HepG2 (cell line): ENCODE measurements at regions not wholly inside any gene's neighbourhood (a gene's known extent, or its start where the extent isn't known, plus 50 kb on each side); places are given as distances from the start of the nearest gene placed in this dataset.

ENCODE experiments used
- ATAC-seq: fragments of 200-7000 bp; cut with Tn5 transposase; 3 replicates; pipeline ENCODE4 v1.9.1; 2020; ENCODE audit warnings: mild to moderate bottlenecking, moderate library complexity
- BruUV-seq: library from RNA; stranded (reverse); fragments of 400-500 nt; replicated peaks from 2 replicates; lab custom pipeline; 2021; lab: Mats Ljungman, UMichigan
- CTCF ChIA-PET: fragments of 300-600 bp; formaldehyde crosslinking; extraction: SDS; loops from one replicate; lab custom pipeline; 2021; ENCODE audit warnings: low total read pairs, inconsistent platforms, low intra/inter-chr PET ratio; lab: Yijun Ruan, JAX
- POLR2A ChIA-PET: fragments of 350-600 bp; sonication (Branson Sonifier 250); formaldehyde crosslinking; loops from one replicate; lab custom pipeline; 2020; ENCODE audit warnings: antibody characterized with exemption, inconsistent platforms; lab: Yijun Ruan, JAX
- DNase-seq: peaks from one replicate; pipeline ENCODE4 v3.0.0-alpha.2; 2015; ENCODE audit warnings: low spot score
- FAIRE-seq: peaks from 3 replicates; lab custom pipeline; 2011; peaks lifted over from hg19 to GRCh38; lab: Jason Lieb, UNC
- H2AFZ ChIP-seq: one replicate; pipeline ENCODE4 v1.6.1; 2011; ENCODE audit warnings: low read length, inconsistent platforms
- H3K27ac ChIP-seq: fragments of 300-600 bp; 3 replicates; pipeline ENCODE4 v1.8.0; 2011; ENCODE audit warnings: mixed run types, mild to moderate bottlenecking, mixed read lengths, low read length, inconsistent platforms; ENCODE audit not compliant: insufficient read depth; ENCODE audit errors: extremely low read length
- H3K27me3 ChIP-seq, 2 experiments: fragments of 200-600 bp in 1 of 2; 2 replicates in 1 of 2; 3 replicates in 1 of 2; pipeline versions ENCODE4 v1.6.0 to v1.8.0; 2011; ENCODE audit warnings: low read length in 2 of 2, mild to moderate bottlenecking in 2 of 2, moderate library complexity in 2 of 2, inconsistent platforms in 1 of 2; ENCODE audit not compliant: insufficient read depth in 2 of 2, control insufficient read depth in 1 of 2
- H3K36me3 ChIP-seq, 2 experiments: fragments of 200-600 bp in 1 of 2; replicated peaks in 1 of 2; 2 replicates in 1 of 2; 3 replicates in 1 of 2; pipeline versions ENCODE4 v1.5.1 to v1.8.0; 2011; ENCODE audit warnings: low read length in 2 of 2, inconsistent platforms in 1 of 2; ENCODE audit not compliant: insufficient read depth in 2 of 2, control insufficient read depth in 1 of 2
- H3K4me1 ChIP-seq: 2 replicates; pipeline ENCODE4 v1.5.1; 2012; ENCODE audit warnings: low read length, inconsistent platforms; ENCODE audit not compliant: insufficient read depth
- H3K4me2 ChIP-seq: 2 replicates; pipeline ENCODE4 v1.6.0; 2011; ENCODE audit warnings: low read depth, low read length, inconsistent platforms
- H3K4me3 ChIP-seq, 3 experiments: fragments of 200-600 bp in 1 of 3; sonication (generic), shearing (Covaris generic) in 1 of 3; replicated peaks in 1 of 3; 2 replicates each; pipeline ENCODE4 v1.5.1; 2011 to 2016; ENCODE audit warnings: low read length in 3 of 3, inconsistent platforms in 2 of 3, low read depth in 2 of 3, mild to moderate bottlenecking in 2 of 3, control low read depth in 1 of 3, mixed read lengths in 1 of 3; ENCODE audit not compliant: insufficient read depth in 1 of 3
- H3K79me2 ChIP-seq: one replicate; pipeline ENCODE4 v1.6.1; 2011; ENCODE audit warnings: low read length, inconsistent platforms; ENCODE audit not compliant: insufficient read depth
- H3K9ac ChIP-seq: 2 replicates; pipeline ENCODE4 v1.6.0; 2011; ENCODE audit warnings: mild to moderate bottlenecking, low read depth, low read length, inconsistent platforms; ENCODE audit not compliant: insufficient read depth
- H3K9me3 ChIP-seq: 2 replicates; pipeline ENCODE4 v1.5.1; 2012; ENCODE audit warnings: mild to moderate bottlenecking, low read length
- H4K20me1 ChIP-seq: 2 replicates; pipeline ENCODE4 v1.6.0; 2011; ENCODE audit warnings: inconsistent platforms, mild to moderate bottlenecking, low read length, moderate library complexity; ENCODE audit not compliant: insufficient read depth
- AHR ChIP-seq: IDR thresholded peaks from 2 replicates; pipeline ENCODE4 v1.6.1; 2018; ENCODE audit warnings: missing genetic modification reagents, missing compliant biosample characterization
- CHD2 ChIP-seq: IDR thresholded peaks from 2 replicates; pipeline ENCODE4 v1.6.1; 2011; ENCODE audit warnings: low read depth, low read length, improper control_type of control experiment
- EHMT2 ChIP-seq: fragments of 200-600 bp; sonication (generic); IDR thresholded peaks from 2 replicates; pipeline ENCODE4 v1.7.0; 2017; ENCODE audit warnings: antibody characterized with exemption, low read depth, low read length, borderline replicate concordance
- HNRNPLL ChIP-seq: fragments of 200-400 bp; formaldehyde crosslinking; IDR thresholded peaks from 2 replicates; pipeline ENCODE4 v1.6.1; 2017; ENCODE audit warnings: mild to moderate bottlenecking, low read depth, low read length; ENCODE audit not compliant: poor library complexity, severe bottlenecking
- PCBP2 ChIP-seq: fragments of 200-400 bp; formaldehyde crosslinking; optimal IDR thresholded peaks from 2 replicates; pipeline ENCODE3; 2018; ENCODE audit warnings: low read length, low read depth; ENCODE audit not compliant: poor library complexity, severe bottlenecking
- RFX1 ChIP-seq: fragments of 450-650 bp; IDR thresholded peaks from 2 replicates; pipeline ENCODE4 v1.6.1; 2017
- TCF7L2 ChIP-seq: IDR thresholded peaks from 2 replicates; pipeline ENCODE4 v1.6.1; 2011; ENCODE audit warnings: mild to moderate bottlenecking, low read depth, low read length, moderate library complexity
- ZNF296 ChIP-seq: sonication (generic); formaldehyde crosslinking; conservative IDR thresholded peaks from 2 replicates; pipeline ENCODE4 v1.5.0; 2020; ENCODE audit warnings: mild to moderate bottlenecking, missing genetic modification reagents
- ZNF777 ChIP-seq: sonication (generic); formaldehyde crosslinking; IDR thresholded peaks from 2 replicates; pipeline ENCODE4 v1.4.0; 2020; ENCODE audit warnings: missing genetic modification reagents
- WGBS: methylation state at CpG from one replicate; pipeline ENCODE4 v1.1.6; 2017; ENCODE audit warnings: low lambda C conversion rate; 5-methylcytosine and 5-hydroxymethylcytosine counted together
- in situ Hi-C: cut with HindIII; loops from 2 replicates; pipeline ENCODE4 v1.10.0; 2017; ENCODE audit warnings: low pct_unique_long_range_greater_than_20kb; ENCODE audit not compliant: extremely low pct_ligation_motif_present
- intact Hi-C: fragments of 100-400 bp; cut with micrococcal nuclease; formaldehyde crosslinking; loops from one replicate; pipeline ENCODE4 v1.10.0; 2022; ENCODE audit not compliant: unreplicated experiment
- TF ChIP-seq, protein P1 (sequence below): sonication (generic); formaldehyde crosslinking; IDR thresholded peaks from 2 replicates; pipeline ENCODE4 v1.8.1; 2023; ENCODE audit warnings: mild to moderate bottlenecking, inconsistent platforms, moderate library complexity, missing genetic modification reagents, borderline replicate concordance
- TF ChIP-seq, protein P2 (sequence below): sonication (generic); formaldehyde crosslinking; IDR thresholded peaks from 2 replicates; pipeline ENCODE4 v1.5.1; 2020; ENCODE audit warnings: missing genetic modification reagents, mild to moderate bottlenecking, borderline replicate concordance
- TF ChIP-seq, protein P3 (sequence below): sonication (generic); formaldehyde crosslinking; IDR thresholded peaks from 2 replicates; pipeline ENCODE4 v1.5.1; 2020; ENCODE audit warnings: missing genetic modification reagents, mild to moderate bottlenecking, borderline replicate concordance
- TF ChIP-seq, protein P4 (sequence below): sonication (generic); formaldehyde crosslinking; IDR thresholded peaks from 2 replicates; pipeline ENCODE4 v1.9.0; 2021; ENCODE audit warnings: missing genetic modification reagents, mild to moderate bottlenecking, borderline replicate concordance
- TF ChIP-seq, protein P5 (sequence below): sonication (generic); formaldehyde crosslinking; IDR thresholded peaks from 2 replicates; pipeline ENCODE4 v1.8.1; 2023; ENCODE audit warnings: mild to moderate bottlenecking, missing genetic modification reagents

DNA sequence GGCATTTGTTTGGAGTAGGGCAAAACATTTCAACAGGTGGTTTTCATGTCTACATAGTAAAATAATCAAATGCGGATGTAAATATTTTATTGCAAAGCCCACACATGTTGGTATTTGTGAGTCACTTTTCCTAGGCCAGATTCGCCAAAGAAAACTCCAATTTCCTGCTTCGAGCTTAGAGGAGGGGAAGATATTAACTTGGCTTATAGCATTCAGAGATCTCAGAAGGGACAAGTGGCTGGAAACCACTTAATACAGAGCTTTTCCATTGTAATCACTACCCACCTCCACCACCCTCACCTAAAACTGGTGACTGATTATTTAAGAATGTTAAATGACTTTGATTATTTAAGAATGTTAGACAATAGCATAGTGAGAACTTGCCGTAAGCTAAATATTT, 530.6 kb upstream of the SPRY2 start:
- FAIRE-seq (no peak), ATAC-seq (no peak), DNase-seq (no peak)
- no peak overlapping the region for H2AFZ ChIP-seq
- no peaks in the 10 kb centered on the region for H3K79me2 ChIP-seq
- H3K4me3 ChIP-seq: no peak overlapping the region
- BruUV-seq: no TSS peak
- no peak overlapping the region for H3K4me2 ChIP-seq
- no peak for TF ChIP-seq ZNF296 (CRISPR knock-in tag)
- TF ChIP-seq TCF7L2: no peak
- no peak for TF ChIP-seq CHD2
- no peak for TF ChIP-seq HNRNPLL
- no peak for TF ChIP-seq PCBP2
- TF ChIP-seq, protein P1, sequence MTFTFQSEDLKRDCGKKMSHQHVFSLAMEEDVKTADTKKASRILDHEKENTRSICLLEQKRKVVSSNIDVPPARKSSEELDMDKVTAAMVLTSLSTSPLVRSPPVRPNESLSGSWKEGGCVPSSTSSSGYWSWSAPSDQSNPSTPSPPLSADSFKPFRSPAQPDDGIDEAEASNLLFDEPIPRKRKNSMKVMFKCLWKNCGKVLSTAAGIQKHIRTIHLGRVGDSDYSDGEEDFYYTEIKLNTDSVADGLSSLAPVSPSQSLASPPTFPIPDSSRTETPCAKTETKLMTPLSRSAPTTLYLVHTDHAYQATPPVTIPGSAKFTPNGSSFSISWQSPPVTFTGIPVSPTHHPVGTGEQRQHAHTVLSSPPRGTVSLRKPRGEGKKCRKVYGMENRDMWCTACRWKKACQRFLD (CRISPR knock-in tag): no peak
- no peak for TF ChIP-seq ZNF777
- TF ChIP-seq AHR (CRISPR knock-in tag): no peak
- TF ChIP-seq EHMT2: no peak
- TF ChIP-seq, protein P2, sequence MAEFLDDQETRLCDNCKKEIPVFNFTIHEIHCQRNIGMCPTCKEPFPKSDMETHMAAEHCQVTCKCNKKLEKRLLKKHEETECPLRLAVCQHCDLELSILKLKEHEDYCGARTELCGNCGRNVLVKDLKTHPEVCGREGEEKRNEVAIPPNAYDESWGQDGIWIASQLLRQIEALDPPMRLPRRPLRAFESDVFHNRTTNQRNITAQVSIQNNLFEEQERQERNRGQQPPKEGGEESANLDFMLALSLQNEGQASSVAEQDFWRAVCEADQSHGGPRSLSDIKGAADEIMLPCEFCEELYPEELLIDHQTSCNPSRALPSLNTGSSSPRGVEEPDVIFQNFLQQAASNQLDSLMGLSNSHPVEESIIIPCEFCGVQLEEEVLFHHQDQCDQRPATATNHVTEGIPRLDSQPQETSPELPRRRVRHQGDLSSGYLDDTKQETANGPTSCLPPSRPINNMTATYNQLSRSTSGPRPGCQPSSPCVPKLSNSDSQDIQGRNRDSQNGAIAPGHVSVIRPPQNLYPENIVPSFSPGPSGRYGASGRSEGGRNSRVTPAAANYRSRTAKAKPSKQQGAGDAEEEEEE (CRISPR knock-in tag): no peak
- TF ChIP-seq, protein P3, sequence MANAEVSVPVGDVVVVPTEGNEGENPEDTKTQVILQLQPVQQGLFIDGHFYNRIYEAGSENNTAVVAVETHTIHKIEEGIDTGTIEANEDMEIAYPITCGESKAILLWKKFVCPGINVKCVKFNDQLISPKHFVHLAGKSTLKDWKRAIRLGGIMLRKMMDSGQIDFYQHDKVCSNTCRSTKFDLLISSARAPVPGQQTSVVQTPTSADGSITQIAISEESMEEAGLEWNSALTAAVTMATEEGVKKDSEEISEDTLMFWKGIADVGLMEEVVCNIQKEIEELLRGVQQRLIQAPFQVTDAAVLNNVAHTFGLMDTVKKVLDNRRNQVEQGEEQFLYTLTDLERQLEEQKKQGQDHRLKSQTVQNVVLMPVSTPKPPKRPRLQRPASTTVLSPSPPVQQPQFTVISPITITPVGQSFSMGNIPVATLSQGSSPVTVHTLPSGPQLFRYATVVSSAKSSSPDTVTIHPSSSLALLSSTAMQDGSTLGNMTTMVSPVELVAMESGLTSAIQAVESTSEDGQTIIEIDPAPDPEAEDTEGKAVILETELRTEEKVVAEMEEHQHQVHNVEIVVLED (CRISPR knock-in tag): no peak
- TF ChIP-seq, protein P4, sequence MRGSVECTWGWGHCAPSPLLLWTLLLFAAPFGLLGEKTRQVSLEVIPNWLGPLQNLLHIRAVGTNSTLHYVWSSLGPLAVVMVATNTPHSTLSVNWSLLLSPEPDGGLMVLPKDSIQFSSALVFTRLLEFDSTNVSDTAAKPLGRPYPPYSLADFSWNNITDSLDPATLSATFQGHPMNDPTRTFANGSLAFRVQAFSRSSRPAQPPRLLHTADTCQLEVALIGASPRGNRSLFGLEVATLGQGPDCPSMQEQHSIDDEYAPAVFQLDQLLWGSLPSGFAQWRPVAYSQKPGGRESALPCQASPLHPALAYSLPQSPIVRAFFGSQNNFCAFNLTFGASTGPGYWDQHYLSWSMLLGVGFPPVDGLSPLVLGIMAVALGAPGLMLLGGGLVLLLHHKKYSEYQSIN (CRISPR knock-in tag): no peak
- TF ChIP-seq, protein P5, sequence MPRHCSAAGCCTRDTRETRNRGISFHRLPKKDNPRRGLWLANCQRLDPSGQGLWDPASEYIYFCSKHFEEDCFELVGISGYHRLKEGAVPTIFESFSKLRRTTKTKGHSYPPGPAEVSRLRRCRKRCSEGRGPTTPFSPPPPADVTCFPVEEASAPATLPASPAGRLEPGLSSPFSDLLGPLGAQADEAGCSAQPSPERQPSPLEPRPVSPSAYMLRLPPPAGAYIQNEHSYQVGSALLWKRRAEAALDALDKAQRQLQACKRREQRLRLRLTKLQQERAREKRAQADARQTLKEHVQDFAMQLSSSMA (CRISPR knock-in tag): no peak
- TF ChIP-seq RFX1: no peak
- POLR2A ChIA-PET: no interaction called here
- in situ Hi-C loops (no loop called here), intact Hi-C loops (no loop called here)
- H3K4me1 ChIP-seq: no peaks in the 10 kb centered on the region
- H4K20me1 ChIP-seq: no peaks in the 10 kb centered on the region
- H3K27ac ChIP-seq: no peak overlapping the region
- H3K9me3 ChIP-seq: no peaks in the 10 kb centered on the region
- 32% methylated on average over 4 of the region's 4 CpGs for WGBS
- H3K27me3 ChIP-seq: no peaks in the 10 kb centered on the region
- H3K9ac ChIP-seq: no peak overlapping the region
- H3K36me3 ChIP-seq: no peaks in the 10 kb centered on the region
- CTCF ChIA-PET: no interaction called here
